VCaP (cell line): ENCODE measurements at regions not wholly inside any gene's neighbourhood (a gene's known extent, or its start where the extent isn't known, plus 50 kb on each side); places are given as distances from the start of the nearest gene placed in this dataset.

ENCODE experiments used
- H3K27ac ChIP-seq: fragments of 450-650 bp; 2 replicates; pipeline ENCODE4 v1.5.1; 2017
- TF ChIP-seq, protein P1 (sequence below): fragments of 450-650 bp; conservative IDR thresholded peaks from 2 replicates; pipeline ENCODE4 v1.5.1; 2017; ENCODE audit warnings: mild to moderate bottlenecking, moderate library complexity

GRCh38 chr13:106182404-106182803 is 353.1 kb downstream of the EFNB2 start:
- TF ChIP-seq, protein P1, sequence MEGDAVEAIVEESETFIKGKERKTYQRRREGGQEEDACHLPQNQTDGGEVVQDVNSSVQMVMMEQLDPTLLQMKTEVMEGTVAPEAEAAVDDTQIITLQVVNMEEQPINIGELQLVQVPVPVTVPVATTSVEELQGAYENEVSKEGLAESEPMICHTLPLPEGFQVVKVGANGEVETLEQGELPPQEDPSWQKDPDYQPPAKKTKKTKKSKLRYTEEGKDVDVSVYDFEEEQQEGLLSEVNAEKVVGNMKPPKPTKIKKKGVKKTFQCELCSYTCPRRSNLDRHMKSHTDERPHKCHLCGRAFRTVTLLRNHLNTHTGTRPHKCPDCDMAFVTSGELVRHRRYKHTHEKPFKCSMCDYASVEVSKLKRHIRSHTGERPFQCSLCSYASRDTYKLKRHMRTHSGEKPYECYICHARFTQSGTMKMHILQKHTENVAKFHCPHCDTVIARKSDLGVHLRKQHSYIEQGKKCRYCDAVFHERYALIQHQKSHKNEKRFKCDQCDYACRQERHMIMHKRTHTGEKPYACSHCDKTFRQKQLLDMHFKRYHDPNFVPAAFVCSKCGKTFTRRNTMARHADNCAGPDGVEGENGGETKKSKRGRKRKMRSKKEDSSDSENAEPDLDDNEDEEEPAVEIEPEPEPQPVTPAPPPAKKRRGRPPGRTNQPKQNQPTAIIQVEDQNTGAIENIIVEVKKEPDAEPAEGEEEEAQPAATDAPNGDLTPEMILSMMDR, result no peak
- no peak overlapping the region for H3K27ac ChIP-seq

GRCh38 chr13:106178816-106179215 is 356.6 kb downstream of the EFNB2 start:
- TF ChIP-seq, protein P1, result no peak
- H3K27ac ChIP-seq, result no peak overlapping the region

DNA sequence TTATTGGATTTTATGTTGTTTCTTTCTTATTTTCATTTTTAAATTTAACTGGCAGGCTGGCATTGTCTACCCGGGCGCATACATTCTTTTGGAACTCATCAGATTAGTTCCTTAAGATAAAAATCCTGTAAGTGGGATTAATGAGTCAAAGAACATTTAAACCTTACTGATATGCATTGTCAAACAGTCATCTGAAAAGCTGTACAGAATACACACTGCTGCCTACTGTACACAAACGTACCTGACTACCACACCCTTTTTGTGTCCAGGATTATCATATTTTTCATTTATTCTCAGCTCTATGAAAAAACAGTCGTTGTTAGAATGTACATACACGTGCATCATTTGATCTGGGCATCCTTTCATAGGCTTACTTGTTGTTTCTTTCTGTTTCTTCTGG is 358.3 kb downstream of the EFNB2 start:
- H3K27ac ChIP-seq, result no peak overlapping the region
- TF ChIP-seq, protein P1, result no peak

DNA sequence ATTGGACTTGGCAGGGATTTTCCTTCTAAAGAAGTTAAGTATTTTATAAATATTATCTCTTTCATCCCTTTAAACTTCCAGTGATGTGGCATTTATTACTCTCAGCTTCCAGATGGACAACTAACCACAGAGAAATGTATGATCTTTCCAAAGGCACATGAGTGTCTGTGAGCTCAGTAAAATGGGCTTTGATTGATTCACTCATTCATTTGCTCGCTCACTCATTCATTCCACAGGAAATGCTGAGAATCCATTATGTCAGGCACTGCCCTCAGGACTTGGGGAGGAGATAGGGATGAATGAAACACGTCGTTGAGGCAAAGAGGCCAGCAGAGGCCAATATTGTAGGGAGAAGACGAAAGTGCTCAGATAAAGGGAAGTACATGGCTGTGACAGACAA is 359.3 kb downstream of the EFNB2 start:
- no peak overlapping the region for H3K27ac ChIP-seq
- TF ChIP-seq, protein P1, result no peak

GRCh38 chr13:106173891-106174610 is 361.4 kb downstream of the EFNB2 start:
- TF ChIP-seq, protein P1, result no peak
- no peak overlapping the region for H3K27ac ChIP-seq

GRCh38 chr13:106173346-106173745 is 362.1 kb downstream of the EFNB2 start:
- no peak overlapping the region for H3K27ac ChIP-seq
- TF ChIP-seq, protein P1, result no peak

DNA sequence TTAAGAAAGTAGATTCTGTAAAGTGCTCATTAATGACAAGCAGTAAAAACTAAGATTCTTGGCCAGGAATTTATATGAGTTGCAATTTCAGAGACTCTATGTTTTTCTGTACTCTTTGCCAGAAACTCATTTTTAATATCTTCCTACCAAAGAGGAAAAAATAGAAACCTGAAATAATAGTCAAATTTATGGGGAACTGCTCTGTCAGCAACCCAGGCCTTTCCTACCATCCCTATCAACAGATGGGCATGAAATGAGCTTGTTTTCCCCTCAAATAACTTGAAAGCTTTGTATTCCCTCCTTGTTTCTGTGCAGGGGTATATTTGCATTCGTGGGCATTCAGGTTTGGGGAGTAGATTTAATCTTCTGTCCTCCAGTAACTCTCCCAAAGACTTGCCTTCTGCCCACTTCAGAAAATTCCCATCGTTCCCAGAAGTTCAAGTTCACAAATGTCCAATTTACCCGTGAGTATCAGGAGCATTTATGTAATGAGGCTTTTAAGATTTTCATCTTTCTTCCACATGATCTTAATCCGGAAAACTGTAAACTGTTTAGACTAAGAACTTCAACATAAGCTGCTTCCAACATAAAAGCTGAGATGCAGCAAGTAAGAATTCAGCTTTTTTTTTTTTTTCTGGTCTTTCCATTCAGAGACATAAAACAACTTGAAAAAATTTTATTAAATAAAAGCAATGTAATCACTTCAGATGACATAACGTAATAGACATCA is 363.1 kb downstream of the EFNB2 start:
- TF ChIP-seq, protein P1, result no peak
- no peak overlapping the region for H3K27ac ChIP-seq
